ENCODE measurements at regions not wholly inside any gene's neighbourhood (a gene's known extent, or its start where the extent isn't known, plus 50 kb on each side); places are given as distances from the start of the nearest gene placed in this dataset.

DNA sequence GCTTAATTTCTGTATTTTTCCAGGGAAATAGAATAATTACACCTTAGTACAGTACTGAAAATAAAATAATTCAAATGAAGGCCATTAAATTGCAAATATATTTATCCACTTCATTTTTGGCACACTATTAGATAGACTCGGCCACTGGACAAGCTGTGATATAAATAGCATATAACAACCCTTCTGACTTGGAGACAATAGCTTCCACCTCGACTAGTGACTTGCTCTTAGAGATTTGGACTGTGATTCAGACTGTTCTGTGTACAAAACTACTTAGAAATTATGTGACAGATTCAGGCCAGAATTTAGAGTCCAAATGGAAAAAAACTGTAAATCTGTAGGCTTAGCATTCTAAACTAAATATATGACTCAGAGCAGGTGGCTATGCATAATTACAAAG, 949.9 kb downstream of the LRFN5 start:
- TF ChIP-seq POLR2A (IDR thresholded peaks at IDR 0.05) (no peak), EP300 (IDR thresholded peaks at IDR 0.05) (no peak), POLR2AphosphoS5 (IDR thresholded peaks at IDR 0.05) (no peak)
- TF ChIP-seq, protein P1, sequence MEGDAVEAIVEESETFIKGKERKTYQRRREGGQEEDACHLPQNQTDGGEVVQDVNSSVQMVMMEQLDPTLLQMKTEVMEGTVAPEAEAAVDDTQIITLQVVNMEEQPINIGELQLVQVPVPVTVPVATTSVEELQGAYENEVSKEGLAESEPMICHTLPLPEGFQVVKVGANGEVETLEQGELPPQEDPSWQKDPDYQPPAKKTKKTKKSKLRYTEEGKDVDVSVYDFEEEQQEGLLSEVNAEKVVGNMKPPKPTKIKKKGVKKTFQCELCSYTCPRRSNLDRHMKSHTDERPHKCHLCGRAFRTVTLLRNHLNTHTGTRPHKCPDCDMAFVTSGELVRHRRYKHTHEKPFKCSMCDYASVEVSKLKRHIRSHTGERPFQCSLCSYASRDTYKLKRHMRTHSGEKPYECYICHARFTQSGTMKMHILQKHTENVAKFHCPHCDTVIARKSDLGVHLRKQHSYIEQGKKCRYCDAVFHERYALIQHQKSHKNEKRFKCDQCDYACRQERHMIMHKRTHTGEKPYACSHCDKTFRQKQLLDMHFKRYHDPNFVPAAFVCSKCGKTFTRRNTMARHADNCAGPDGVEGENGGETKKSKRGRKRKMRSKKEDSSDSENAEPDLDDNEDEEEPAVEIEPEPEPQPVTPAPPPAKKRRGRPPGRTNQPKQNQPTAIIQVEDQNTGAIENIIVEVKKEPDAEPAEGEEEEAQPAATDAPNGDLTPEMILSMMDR (IDR thresholded peaks at IDR 0.05): no peak
- Histone ChIP-seq H3K4me3 (no peak overlapping the region), H3K27ac (no peak overlapping the region), H3K27me3 (no peaks in the 10 kb centered on the region), H3K4me1 (no peaks in the 10 kb centered on the region), H3K9me3 (peaks cover 0 to 5% (median 0%) of the 10 kb centered on the region in 3 donors), H3K36me3 (no peaks in the 10 kb centered on the region)
- ATAC-seq: no peak
- WGBS, 2 donors (ENCODE audit: low coverage in 1 of 2): 12 to 16% methylated on average over 2 of the region's 2 CpGs

DNA sequence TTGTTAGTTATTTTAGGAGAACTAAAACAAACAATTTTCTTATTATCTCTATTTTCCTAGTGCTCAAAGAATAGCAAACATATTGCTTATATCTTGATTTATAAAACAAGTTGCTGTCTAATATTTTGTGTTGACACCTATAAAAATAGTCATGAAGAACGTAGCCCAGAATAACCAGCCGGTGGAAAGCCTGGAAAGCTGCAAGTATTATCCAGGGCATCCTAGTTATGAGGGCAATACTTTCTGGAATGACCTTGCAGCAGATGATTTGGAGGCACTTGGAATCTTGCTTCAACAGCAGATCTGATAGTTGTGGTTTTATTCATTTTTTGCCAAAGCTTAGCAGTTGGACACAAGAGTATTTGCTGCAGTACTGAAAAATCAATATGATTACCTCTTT, 948.7 kb downstream of the LRFN5 start:
- Histone ChIP-seq H3K4me1 (no peaks in the 10 kb centered on the region), H3K36me3 (no peaks in the 10 kb centered on the region), H3K27me3 (no peaks in the 10 kb centered on the region), H3K9me3 (peaks cover 0 to 5% (median 0%) of the 10 kb centered on the region in 3 donors), H3K27ac (no peak overlapping the region), H3K4me3 (no peak overlapping the region)
- 41 to 59% methylated on average over 2 of the region's 2 CpGs for WGBS, 2 donors (ENCODE audit: low coverage in 1 of 2)
- TF ChIP-seq POLR2A (IDR thresholded peaks at IDR 0.05) (no peak), EP300 (IDR thresholded peaks at IDR 0.05) (no peak), POLR2AphosphoS5 (IDR thresholded peaks at IDR 0.05) (no peak)
- TF ChIP-seq, protein P1 (IDR thresholded peaks at IDR 0.05): no peak
- no peak for ATAC-seq

DNA sequence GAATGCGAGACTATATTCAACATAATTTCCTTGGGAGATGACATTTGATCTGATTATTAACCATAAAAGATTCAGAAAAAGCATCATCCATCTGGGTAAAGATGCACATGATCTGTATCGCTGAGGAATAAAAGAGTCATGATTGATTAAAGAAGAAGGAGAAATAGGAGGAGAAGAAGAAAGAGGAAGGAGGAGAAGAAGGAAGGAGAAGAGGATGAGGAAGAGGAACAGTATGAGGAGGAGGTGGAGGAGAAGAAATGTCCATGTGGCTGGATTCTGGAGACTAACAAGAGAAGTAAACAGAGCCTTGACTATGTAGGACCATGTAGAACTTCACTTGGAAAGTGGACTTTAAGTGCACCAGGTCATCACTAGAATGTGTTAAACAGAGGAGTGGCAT, 947.4 kb downstream of the LRFN5 start:
- Histone ChIP-seq H3K4me1 (no peaks in the 10 kb centered on the region), H3K9me3 (no peaks in the 10 kb centered on the region), H3K36me3 (no peaks in the 10 kb centered on the region), H3K27ac (no peak overlapping the region), H3K4me3 (no peak overlapping the region), H3K27me3 (no peaks in the 10 kb centered on the region)
- no peak for ATAC-seq
- TF ChIP-seq POLR2A (IDR thresholded peaks at IDR 0.05) (no peak), POLR2AphosphoS5 (IDR thresholded peaks at IDR 0.05) (no peak), EP300 (IDR thresholded peaks at IDR 0.05) (no peak)
- TF ChIP-seq, protein P1 (IDR thresholded peaks at IDR 0.05): no peak
- 88 to 97% methylated on average over 2 of the region's 2 CpGs for WGBS, 2 donors (ENCODE audit: low coverage in 1 of 2)

DNA sequence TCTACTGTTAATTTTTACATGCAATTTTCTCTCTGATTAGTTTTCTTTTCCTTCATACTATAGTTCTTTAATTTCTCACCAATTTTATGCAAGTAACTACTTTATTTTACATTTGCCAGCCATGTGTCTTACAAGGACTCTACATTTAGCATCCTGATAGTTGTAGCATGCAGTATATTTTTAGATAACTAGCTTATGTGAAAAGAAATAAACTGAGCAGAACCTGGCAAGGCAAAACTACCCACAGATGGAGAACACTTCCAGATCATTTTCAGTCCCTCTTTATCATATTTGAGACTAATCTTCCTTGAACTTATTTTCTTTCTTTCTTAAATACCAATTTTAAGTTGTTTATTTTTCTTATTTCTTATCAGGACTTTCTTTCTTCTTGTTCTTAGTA, 943.6 kb downstream of the LRFN5 start:
- no peak for ATAC-seq
- H3K36me3 ChIP-seq: no peaks in the 10 kb centered on the region
- H3K4me3 ChIP-seq: no peak overlapping the region
- no peak for TF ChIP-seq EP300 (IDR thresholded peaks at IDR 0.05)
- TF ChIP-seq, protein P1 (IDR thresholded peaks at IDR 0.05): no peak
- no peak for TF ChIP-seq POLR2A (IDR thresholded peaks at IDR 0.05)
- TF ChIP-seq POLR2AphosphoS5 (IDR thresholded peaks at IDR 0.05): no peak
- no peaks in the 10 kb centered on the region for H3K27me3 ChIP-seq
- H3K4me1 ChIP-seq: no peaks in the 10 kb centered on the region
- no peak overlapping the region for H3K27ac ChIP-seq
- no peaks in the 10 kb centered on the region for H3K9me3 ChIP-seq

DNA sequence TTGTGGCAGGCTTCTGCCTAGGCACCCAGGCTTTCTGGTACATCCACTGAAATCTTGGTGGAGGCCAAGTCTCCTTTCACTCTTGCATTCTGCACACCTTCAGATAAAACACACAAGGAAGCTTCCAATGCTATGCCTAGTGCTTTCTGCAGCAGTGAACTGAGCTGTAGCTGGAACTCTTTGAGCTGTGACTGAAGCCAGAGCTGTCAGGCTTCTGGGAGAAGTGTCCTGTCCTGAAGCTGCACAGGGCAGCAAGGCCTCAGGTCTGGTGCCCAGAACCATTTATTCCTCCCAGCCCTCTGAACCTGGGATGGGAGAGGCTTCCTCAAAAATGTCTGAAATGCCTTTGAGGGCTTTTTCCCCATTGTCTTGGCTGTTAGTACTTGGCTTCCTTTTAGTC, 941.7 kb downstream of the LRFN5 start:
- H3K27ac ChIP-seq: no peak overlapping the region
- H3K4me3 ChIP-seq: no peak overlapping the region
- ATAC-seq: no peak
- H3K27me3 ChIP-seq: no peaks in the 10 kb centered on the region
- H3K9me3 ChIP-seq: no peaks in the 10 kb centered on the region
- H3K4me1 ChIP-seq: no peaks in the 10 kb centered on the region
- TF ChIP-seq POLR2A (IDR thresholded peaks at IDR 0.05) (no peak), EP300 (IDR thresholded peaks at IDR 0.05) (no peak), POLR2AphosphoS5 (IDR thresholded peaks at IDR 0.05) (no peak)
- TF ChIP-seq, protein P1 (IDR thresholded peaks at IDR 0.05): no peak
- no peaks in the 10 kb centered on the region for H3K36me3 ChIP-seq

Measured in gastroesophageal sphincter (tissue), 4 donors.